HCT116 (cell line): ENCODE measurements at regions not wholly inside any gene's neighbourhood (a gene's known extent, or its start where the extent isn't known, plus 50 kb on each side); places are given as distances from the start of the nearest gene placed in this dataset.

ENCODE experiments used
- ATF3 ChIP-seq: IDR thresholded peaks from 2 replicates; pipeline ENCODE4 v1.6.1; 2012
- CBX3 ChIP-seq: IDR thresholded peaks from 2 replicates; pipeline ENCODE4 v1.6.1; 2012; ENCODE audit warnings: low read depth
- CEBPB ChIP-seq: IDR thresholded peaks from 2 replicates; pipeline ENCODE4 v1.6.1; 2012; ENCODE audit warnings: low read depth
- CTCF ChIP-seq, 3 experiments: fragments of 200-600 bp in 1 of 3; sonication (generic) in 1 of 3; IDR thresholded peaks in 2 of 3; conservative IDR thresholded peaks in 1 of 3; 2 replicates each; pipeline ENCODE4 v1.5.1; 2012 to 2017; ENCODE audit warnings: low read depth in 2 of 3, low read length in 2 of 3, antibody characterized with exemption in 1 of 3, borderline replicate concordance in 1 of 3, control low read depth in 1 of 3, mild to moderate bottlenecking in 1 of 3, mixed read lengths in 1 of 3, mixed run types in 1 of 3, moderate library complexity in 1 of 3; ENCODE audit not compliant: insufficient read depth in 1 of 3
- EZH2 ChIP-seq: fragments of 200-600 bp; sonication (generic); IDR thresholded peaks from 2 replicates; pipeline ENCODE4 v1.6.1; 2017; ENCODE audit warnings: antibody characterized with exemption, mixed run types
- EZH2phosphoT487 ChIP-seq: fragments of 200-600 bp; IDR thresholded peaks from 2 replicates; pipeline ENCODE4 v1.6.1; 2018; ENCODE audit warnings: antibody characterized with exemption, borderline replicate concordance
- SP1 ChIP-seq: IDR thresholded peaks from 2 replicates; pipeline ENCODE4 v1.6.1; 2012; ENCODE audit warnings: low read depth

- TF ChIP-seq EZH2: no peak
- TF ChIP-seq CTCF (IDR thresholded peaks at IDR 0.05 in 2 of 3, conservative IDR thresholded peaks at IDR 0.05 in 1 of 3; ENCODE audit: borderline replicate concordance in 1 of 3, insufficient read depth in 1 of 3, low read depth in 2 of 3, low read length in 2 of 3): no peak
- TF ChIP-seq EZH2phosphoT487: no peak
- TF ChIP-seq ATF3: no peak
- TF ChIP-seq SP1: no peak
- no peak for TF ChIP-seq CEBPB
- no peak for TF ChIP-seq CBX3
These were observed 521.5 kb downstream of the PYDC2 start for GRCh38 chr3:191982481-191982880.
